Activated CD4-positive, alpha-beta T cell treated with anti-CD3 and anti-CD28 coated beads for 36 hours (primary cell): ENCODE measurements at regions not wholly inside any gene's neighbourhood (a gene's known extent, or its start where the extent isn't known, plus 50 kb on each side); places are given as distances from the start of the nearest gene placed in this dataset.

Experiments
- ATAC-seq: fragments of 200-7000 bp; cut with Tn5 transposase; one replicate; pipeline ENCODE4 v1.10.0; 2021; ENCODE audit warnings: mild to moderate bottlenecking, moderate library complexity
- CTCF ChIA-PET: fragments of 350-600 bp; sonication (Branson Sonifier 250); formaldehyde crosslinking; loops from one replicate; lab custom pipeline; 2021; ENCODE audit warnings: antibody characterized with exemption; lab: Charles Lee
- POLR2A ChIA-PET: fragments of 350-600 bp; sonication (Branson Sonifier 250); formaldehyde crosslinking; loops from one replicate; lab custom pipeline; 2021; ENCODE audit warnings: antibody characterized with exemption, inconsistent platforms; lab: Charles Lee
- DNase-seq: peaks from one replicate; pipeline ENCODE4 v3.0.0-alpha.2; 2020
- H3K27ac Mint-ChIP-seq: one replicate; pipeline ENCODE4 v1.8.0; 2021; ENCODE audit warnings: mixed read lengths
- H3K27me3 Mint-ChIP-seq: one replicate; pipeline ENCODE4 v1.8.0; 2021; ENCODE audit warnings: mixed read lengths
- H3K36me3 Mint-ChIP-seq: one replicate; pipeline ENCODE4 v1.8.0; 2021; ENCODE audit warnings: low read depth, mixed read lengths
- H3K4me1 Mint-ChIP-seq: one replicate; pipeline ENCODE4 v1.8.0; 2021; ENCODE audit warnings: mixed read lengths
- H3K4me3 Mint-ChIP-seq: one replicate; pipeline ENCODE4 v1.8.0; 2021; ENCODE audit warnings: mild to moderate bottlenecking, moderate library complexity, mixed read lengths
- H3K9me3 Mint-ChIP-seq: one replicate; pipeline ENCODE4 v1.8.0; 2021; ENCODE audit warnings: low read depth, mixed read lengths
- intact Hi-C, 2 experiments: fragments of 100-400 bp; cut with DNase I in 1 of 2; cut with micrococcal nuclease in 1 of 2; formaldehyde crosslinking; loops; one replicate each; pipeline versions ENCODE4 v1.14.2 to v1.15.1; 2022 to 2024; cut with DNase I, micrococcal nuclease

DNA sequence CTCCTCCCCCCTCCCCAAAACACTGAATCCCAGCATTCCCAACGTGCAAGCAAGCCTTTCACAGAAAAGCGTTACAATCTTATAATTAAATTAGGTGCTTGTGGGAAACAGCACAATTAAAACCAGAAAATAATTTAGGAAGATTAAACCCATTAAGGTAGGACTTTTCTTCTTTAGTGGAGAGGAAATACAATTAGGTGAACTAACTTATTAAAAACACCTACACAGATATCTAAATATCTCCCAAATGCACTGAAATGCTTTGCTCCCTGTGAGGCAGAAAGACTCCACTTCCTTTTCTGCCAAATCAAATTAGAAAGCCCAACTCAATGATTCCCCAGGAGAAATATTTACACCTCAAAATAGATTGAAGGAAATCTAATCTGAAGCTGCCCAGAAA, 60.9 kb upstream of the ETS2 start:
- CTCF ChIA-PET = interaction anchor here (0.6 kb wide), 1 partner anchor 138 kb away, joined by 3 read pairs; no protein-coding TSS in a partner anchor
- Mint-ChIP-seq H3K9me3 (no peaks in the 10 kb centered on the region), H3K4me3 (no peak overlapping the region), H3K27me3 (no peaks in the 10 kb centered on the region), H3K27ac (no peak overlapping the region), H3K4me1 (peaks cover 17% of the 10 kb centered on the region), H3K36me3 (no peaks in the 10 kb centered on the region)
- no peak for DNase-seq
- POLR2A ChIA-PET = no interaction called here
- ATAC-seq = no peak
- intact Hi-C loops = no loop called here

GRCh38 chr21:38747810-38748209, 57.9 kb upstream of the ETS2 start:
- Mint-ChIP-seq H3K27me3 (no peaks in the 10 kb centered on the region), H3K4me3 (no peak overlapping the region), H3K9me3 (no peaks in the 10 kb centered on the region), H3K4me1 (no peaks in the 10 kb centered on the region), H3K36me3 (no peaks in the 10 kb centered on the region), H3K27ac (no peak overlapping the region)
- intact Hi-C loops = no loop called here
- no peak for DNase-seq
- CTCF ChIA-PET = interaction anchor here (0.7 kb wide), 1 partner anchor 88 kb away, joined by 4 read pairs; no protein-coding TSS in a partner anchor
- no peak for ATAC-seq
- POLR2A ChIA-PET = no interaction called here

DNA sequence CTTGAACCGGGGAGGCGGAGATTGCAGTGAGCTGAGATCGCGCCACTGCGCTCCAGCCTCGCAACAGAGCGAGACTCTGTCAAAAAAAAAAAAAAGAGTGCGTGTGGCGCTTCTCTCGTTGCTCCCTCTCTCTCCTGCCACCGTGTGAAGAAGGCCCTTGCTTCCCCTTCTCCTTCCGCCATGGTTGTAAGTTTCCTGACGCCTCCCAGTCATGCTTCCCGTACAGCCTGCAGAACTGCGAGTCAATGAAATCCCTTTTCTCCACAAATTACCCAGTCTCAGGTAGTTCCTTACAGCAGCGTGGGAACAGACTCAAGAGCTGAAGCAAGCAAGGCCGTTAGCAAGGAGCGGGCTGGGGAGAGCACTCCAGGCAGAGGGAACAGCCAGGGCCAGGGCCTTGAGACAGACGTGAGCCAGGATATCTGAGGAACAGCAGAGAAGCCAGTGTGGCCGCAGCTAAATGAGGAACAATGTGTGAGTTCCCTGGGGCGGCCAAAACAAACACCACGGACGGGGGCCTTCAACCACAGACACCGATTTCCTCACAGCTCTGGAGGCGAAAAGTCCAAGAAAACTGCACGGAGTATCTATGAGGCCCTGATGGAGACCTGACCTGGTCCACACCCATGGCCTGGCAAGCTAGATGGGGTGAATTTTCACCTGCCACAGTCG, 54.2 kb upstream of the ETS2 start:
- no peaks in the 10 kb centered on the region for H3K9me3 Mint-ChIP-seq
- ATAC-seq = no peak
- no peaks in the 10 kb centered on the region for H3K36me3 Mint-ChIP-seq

GRCh38 chr21:38752051-38752505, 53.7 kb upstream of the ETS2 start:
- intact Hi-C loops = no loop called here
- H3K4me1 Mint-ChIP-seq = peaks cover 6% of the 10 kb centered on the region
- no peak for DNase-seq
- H3K36me3 Mint-ChIP-seq = no peaks in the 10 kb centered on the region
- H3K4me3 Mint-ChIP-seq = no peak overlapping the region
- CTCF ChIA-PET = no interaction called here
- H3K27ac Mint-ChIP-seq = no peak overlapping the region
- H3K27me3 Mint-ChIP-seq = no peaks in the 10 kb centered on the region
- H3K9me3 Mint-ChIP-seq = no peaks in the 10 kb centered on the region
- no peak for ATAC-seq
- POLR2A ChIA-PET = no interaction called here

More for the DNA sequence above, 54.2 kb upstream of the ETS2 start:
- H3K27me3 Mint-ChIP-seq = no peaks in the 10 kb centered on the region
- POLR2A ChIA-PET = no interaction called here
- H3K4me3 Mint-ChIP-seq = no peak overlapping the region
- DNase-seq = no peak
- intact Hi-C loops = no loop called here
- no peak overlapping the region for H3K27ac Mint-ChIP-seq
- peaks cover 6% of the 10 kb centered on the region for H3K4me1 Mint-ChIP-seq
- CTCF ChIA-PET = no interaction called here

GRCh38 chr21:38753114-38753513, 52.6 kb upstream of the ETS2 start:
- POLR2A ChIA-PET = no interaction called here
- H3K36me3 Mint-ChIP-seq = no peaks in the 10 kb centered on the region
- H3K4me3 Mint-ChIP-seq = no peak overlapping the region
- no peaks in the 10 kb centered on the region for H3K27me3 Mint-ChIP-seq
- no peak for DNase-seq
- no peak for ATAC-seq
- H3K27ac Mint-ChIP-seq = no peak overlapping the region
- intact Hi-C loops = no loop called here
- no peaks in the 10 kb centered on the region for H3K9me3 Mint-ChIP-seq
- H3K4me1 Mint-ChIP-seq = peaks cover 6% of the 10 kb centered on the region
- CTCF ChIA-PET = interaction anchor here (0.7 kb wide), 2 partner anchors 907 to 1516 kb away, joined by 3 read pairs; no protein-coding TSS in a partner anchor

- H3K4me3 Mint-ChIP-seq = no peak overlapping the region
- H3K9me3 Mint-ChIP-seq = no peaks in the 10 kb centered on the region
- H3K4me1 Mint-ChIP-seq = peaks cover 6% of the 10 kb centered on the region
- CTCF ChIA-PET = interaction anchor here (0.7 kb wide), 1 partner anchor 1516 kb away, joined by 3 read pairs; no protein-coding TSS in a partner anchor
- intact Hi-C loops = no loop called here
- DNase-seq (no peak), ATAC-seq (no peak)
- H3K27me3 Mint-ChIP-seq = no peaks in the 10 kb centered on the region
- POLR2A ChIA-PET = no interaction called here
- no peaks in the 10 kb centered on the region for H3K36me3 Mint-ChIP-seq
- H3K27ac Mint-ChIP-seq = no peak overlapping the region
These were observed 52.2 kb upstream of the ETS2 start for GRCh38 chr21:38753557-38753971.
